ENCODE measurements at regions not wholly inside any gene's neighbourhood (a gene's known extent, or its start where the extent isn't known, plus 50 kb on each side); places are given as distances from the start of the nearest gene placed in this dataset.

GRCh38 chr4:10179957-10180602 is 63.5 kb upstream of the WDR1 start:
- DNase-seq = no peak

GRCh38 chr4:10178763-10179162 is 62.2 kb upstream of the WDR1 start:
- no peak for DNase-seq

- DNase-seq = no peak
These were observed 59.0 kb upstream of the WDR1 start for GRCh38 chr4:10175626-10176025.

GRCh38 chr4:10173754-10174749 is 57.5 kb upstream of the WDR1 start:
- no peak for DNase-seq

GRCh38 chr4:10173037-10173753 is 56.6 kb upstream of the WDR1 start:
- DNase-seq = no peak

GRCh38 chr4:10172278-10172921 is 55.8 kb upstream of the WDR1 start:
- DNase-seq = no peak

- no peak for DNase-seq
These were observed 54.5 kb upstream of the WDR1 start for GRCh38 chr4:10171055-10171454.

GRCh38 chr4:10169839-10170387 is 53.3 kb upstream of the WDR1 start:
- no peak for DNase-seq

GRCh38 chr4:10168151-10168550 is 51.6 kb upstream of the WDR1 start:
- DNase-seq = no peak

- no peak for DNase-seq
These were observed 50.6 kb upstream of the WDR1 start for GRCh38 chr4:10167201-10167600.

All from anterior cingulate cortex (tissue), 58 donors.